AG09309 (cell line): ENCODE measurements at regions not wholly inside any gene's neighbourhood (a gene's known extent, or its start where the extent isn't known, plus 50 kb on each side); places are given as distances from the start of the nearest gene placed in this dataset.

ENCODE experiments used
- DNase-seq: peaks from one replicate; pipeline ENCODE4 v3.0.0-alpha.2; 2010; ENCODE audit warnings: low read depth
- H3K4me3 ChIP-seq: 2 replicates; pipeline ENCODE4 v1.5.1; 2011; ENCODE audit warnings: mild to moderate bottlenecking, low read depth, low read length, moderate library complexity; ENCODE audit not compliant: control insufficient read depth
- TF ChIP-seq, protein P1 (sequence below): IDR thresholded peaks from 2 replicates; pipeline ENCODE4 v1.5.1; 2011; ENCODE audit warnings: mild to moderate bottlenecking, low read depth, low read length, inconsistent platforms; ENCODE audit not compliant: insufficient read depth, control insufficient read depth; ENCODE audit errors: missing control alignments

DNA sequence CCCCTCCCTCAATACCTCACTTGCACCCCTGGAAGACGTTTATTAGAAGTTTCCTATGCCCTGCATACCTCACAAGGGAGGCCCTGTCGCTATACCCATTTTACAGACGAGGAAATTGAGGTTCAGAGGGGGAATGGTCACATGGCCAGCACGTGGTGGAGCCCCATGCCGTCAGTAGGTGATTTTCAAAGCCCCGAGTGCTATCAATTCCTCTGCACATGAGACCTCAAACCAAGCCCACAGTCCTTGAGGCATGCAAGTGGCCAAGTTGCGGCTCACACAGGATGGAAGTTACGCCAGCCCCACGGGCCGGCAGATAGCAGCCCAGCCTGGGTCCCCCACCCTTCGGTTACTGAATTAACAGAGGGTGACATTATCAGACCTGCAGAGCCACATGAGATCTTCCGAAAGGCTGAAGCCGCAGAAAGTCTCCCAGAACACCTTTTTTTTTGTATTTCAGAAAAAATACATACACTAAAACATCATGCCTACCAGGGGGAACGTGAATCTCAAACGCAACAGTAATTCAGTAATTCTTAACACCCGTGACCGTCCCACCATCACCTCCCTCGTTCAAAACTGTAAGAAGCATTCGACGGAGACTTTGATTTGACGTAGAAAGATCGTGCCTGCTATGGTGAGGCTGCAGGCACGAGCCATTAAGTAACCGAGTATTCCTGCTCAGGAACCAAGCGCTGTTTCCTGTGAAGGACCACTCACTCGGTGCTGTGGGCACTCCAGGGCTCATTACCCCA is 129.0 kb downstream of the RFLNA start:
- DNase-seq: no peak
- TF ChIP-seq, protein P1, sequence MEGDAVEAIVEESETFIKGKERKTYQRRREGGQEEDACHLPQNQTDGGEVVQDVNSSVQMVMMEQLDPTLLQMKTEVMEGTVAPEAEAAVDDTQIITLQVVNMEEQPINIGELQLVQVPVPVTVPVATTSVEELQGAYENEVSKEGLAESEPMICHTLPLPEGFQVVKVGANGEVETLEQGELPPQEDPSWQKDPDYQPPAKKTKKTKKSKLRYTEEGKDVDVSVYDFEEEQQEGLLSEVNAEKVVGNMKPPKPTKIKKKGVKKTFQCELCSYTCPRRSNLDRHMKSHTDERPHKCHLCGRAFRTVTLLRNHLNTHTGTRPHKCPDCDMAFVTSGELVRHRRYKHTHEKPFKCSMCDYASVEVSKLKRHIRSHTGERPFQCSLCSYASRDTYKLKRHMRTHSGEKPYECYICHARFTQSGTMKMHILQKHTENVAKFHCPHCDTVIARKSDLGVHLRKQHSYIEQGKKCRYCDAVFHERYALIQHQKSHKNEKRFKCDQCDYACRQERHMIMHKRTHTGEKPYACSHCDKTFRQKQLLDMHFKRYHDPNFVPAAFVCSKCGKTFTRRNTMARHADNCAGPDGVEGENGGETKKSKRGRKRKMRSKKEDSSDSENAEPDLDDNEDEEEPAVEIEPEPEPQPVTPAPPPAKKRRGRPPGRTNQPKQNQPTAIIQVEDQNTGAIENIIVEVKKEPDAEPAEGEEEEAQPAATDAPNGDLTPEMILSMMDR: no peak
- no peak overlapping the region; the same call in 1 of the 2 replicates for H3K4me3 ChIP-seq

DNA sequence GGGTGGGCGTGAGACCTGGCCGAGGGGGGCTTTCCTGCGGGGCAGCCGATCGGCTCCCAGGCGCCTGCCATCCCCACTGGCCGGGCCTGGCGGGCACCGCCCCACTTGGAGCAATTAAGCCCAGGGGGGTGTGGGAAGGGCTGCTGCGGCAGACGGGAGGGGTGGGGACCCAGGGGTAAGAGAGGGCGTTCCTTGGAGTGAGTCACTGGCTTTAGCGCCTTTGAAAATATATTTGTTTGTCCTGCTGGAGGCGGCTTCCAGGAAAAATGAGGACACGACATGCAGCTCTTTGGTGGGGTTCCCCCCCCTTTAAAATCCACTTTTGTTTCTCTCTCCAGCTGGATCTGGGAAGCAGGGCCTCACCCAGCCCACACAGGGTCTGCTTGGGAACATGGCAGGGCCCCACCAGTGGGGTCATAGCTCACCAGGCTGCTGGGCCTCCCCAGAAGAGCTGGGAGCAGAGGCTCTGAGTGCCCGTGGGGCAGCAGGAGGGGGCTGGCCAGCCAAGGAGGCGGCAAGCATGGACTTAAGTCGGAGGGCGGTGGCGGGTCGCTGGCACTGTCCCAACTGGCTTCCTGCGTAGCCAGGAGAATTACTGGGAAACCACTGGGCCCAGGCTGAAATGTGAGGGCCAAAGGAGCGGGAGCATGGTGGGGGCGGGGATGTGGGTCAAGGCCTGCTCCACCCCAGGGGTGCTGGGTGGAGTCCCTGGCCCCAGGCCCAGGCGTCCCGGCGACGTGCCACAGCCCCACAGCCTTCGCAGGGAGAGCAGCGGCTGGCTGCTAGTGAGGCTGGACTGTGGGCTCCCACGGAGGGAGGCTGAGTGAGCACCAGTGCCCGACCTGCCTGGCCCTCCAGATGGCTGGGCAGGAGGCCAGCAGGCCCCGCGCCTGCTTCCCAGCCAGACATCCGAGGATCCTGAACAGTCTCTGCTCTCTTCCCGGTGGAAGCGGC is 128.0 kb downstream of the RFLNA start:
- TF ChIP-seq, protein P1: no peak
- peak overlapping the region; percentile 25 for H3K4me3 ChIP-seq
- DNase-seq: peak; percentile 86

DNA sequence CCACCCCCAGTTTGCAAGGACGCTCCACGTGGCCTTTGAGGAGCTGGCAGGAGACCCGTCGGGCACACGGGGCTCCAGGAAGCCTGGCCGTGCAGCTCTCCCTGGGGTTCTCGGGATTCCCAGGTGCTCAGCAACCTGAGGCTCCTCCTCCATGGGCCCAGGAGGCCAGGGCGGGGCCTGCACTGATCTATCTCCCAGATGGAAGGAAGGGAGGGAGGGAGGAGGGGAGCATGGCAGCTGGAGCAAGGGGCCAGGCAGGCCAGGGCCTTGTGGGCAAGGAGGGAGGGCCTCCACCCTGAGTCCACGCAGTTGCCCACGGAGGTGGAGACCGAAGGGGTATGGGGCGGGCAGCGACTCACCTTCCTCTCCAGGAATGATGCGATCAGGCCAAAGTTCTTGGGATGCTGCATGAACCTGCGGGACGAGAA is 127.3 kb downstream of the RFLNA start:
- H3K4me3 ChIP-seq: peak overlapping the region; percentile 25
- DNase-seq: no peak

DNA sequence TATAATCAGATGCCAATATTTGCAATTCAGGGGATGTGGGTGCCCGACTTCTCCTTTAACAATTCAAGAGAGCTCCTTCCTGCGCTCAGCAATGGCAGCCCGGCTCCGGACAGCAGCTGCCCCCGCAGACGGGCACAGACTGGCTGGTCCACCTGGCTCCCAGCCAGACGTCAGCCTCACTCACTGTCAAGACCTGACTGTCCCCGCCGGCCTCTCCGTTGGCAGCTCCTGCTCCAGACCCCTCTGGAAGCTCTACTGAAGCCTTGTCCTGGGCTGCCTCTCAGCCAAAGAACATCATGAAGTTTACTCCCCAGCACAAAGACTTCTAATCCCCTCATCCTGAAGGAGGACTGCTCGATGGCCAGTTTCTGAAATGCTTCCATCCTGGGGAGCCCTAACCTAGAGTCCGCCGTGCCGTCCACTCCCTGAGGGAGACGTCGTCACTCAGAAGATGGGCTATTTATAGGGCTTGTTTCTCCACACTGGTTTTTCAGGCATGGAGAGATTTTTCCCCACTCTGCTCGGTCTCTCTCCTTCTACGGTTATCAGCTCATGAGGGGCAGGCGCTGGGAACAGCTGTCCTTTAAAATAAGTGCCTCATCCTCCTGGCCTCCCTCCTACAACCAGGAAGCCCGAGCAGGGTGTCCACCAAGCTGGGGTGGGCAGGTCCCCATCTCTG is 126.2 kb downstream of the RFLNA start:
- TF ChIP-seq, protein P1: no peak
- DNase-seq: no peak
- no peak overlapping the region for H3K4me3 ChIP-seq

More for the DNA sequence above, 127.3 kb downstream of the RFLNA start:
- TF ChIP-seq, protein P1: no peak

DNA sequence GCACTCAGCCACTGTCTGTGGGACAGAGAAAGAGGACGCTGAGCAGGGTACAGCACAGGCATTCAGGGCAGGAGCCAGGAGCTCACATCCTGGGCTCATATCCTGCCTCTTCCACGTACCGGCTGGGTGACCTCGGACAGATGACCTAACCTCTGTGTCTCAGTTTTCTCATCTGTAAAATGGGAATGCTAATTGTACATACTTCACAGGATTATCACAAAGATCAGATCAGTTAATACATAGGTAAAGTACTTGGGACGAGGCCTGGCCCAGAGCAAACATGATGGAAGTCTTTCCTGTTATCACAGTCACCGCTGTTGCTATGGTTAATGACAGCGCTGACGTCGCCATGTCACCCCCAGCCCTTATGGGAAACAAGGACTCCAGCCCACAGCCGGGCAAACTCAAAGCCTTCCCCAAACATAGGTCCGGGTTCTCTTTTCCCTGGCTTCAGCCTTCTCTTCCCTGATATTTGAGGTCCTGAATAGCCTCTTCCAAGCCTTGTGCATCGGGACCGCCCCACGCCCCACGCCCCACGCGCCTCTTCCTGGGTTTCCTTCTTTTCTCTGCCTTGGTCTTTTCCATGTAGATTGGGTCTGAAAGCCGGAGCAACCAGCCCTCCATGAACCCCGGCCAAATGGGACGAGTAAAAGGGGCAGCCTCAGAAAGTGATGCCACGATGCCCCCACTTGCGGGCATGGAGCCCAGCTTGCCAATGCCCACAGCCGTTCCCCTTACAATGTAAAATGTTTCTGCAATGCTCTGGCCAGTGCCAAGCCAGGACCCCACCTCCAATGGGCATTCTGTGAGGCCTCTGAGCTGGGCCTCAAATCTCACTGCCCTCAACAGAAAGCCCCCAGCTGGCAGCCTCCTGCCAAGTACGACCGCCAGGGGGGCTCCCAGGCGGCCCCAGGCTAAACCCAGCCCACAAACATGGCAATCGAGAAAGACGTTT is 125.4 kb downstream of the RFLNA start:
- no peak overlapping the region for H3K4me3 ChIP-seq
- no peak for DNase-seq
- TF ChIP-seq, protein P1: no peak
